Mammary epithelial cell (primary cell): ENCODE measurements at regions not wholly inside any gene's neighbourhood (a gene's known extent, or its start where the extent isn't known, plus 50 kb on each side); places are given as distances from the start of the nearest gene placed in this dataset.

Experiments used
- CTCF ChIP-seq, 2 donors: IDR thresholded peaks in 1 of 2; conservative IDR thresholded peaks in 1 of 2; 2 replicates each; pipeline ENCODE4 v1.5.1; 2011 to 2012; ENCODE audit warnings: inconsistent platforms in 2 of 2, low read length in 2 of 2, mild to moderate bottlenecking in 2 of 2, control low read depth in 1 of 2, low read depth in 1 of 2; ENCODE audit not compliant: insufficient read depth in 1 of 2; ENCODE audit errors: extremely low read depth in 1 of 2
- EZH2 ChIP-seq: IDR thresholded peaks from 2 replicates; pipeline ENCODE4 v1.6.1; 2012; ENCODE audit warnings: low read length, inconsistent platforms, borderline replicate concordance

DNA sequence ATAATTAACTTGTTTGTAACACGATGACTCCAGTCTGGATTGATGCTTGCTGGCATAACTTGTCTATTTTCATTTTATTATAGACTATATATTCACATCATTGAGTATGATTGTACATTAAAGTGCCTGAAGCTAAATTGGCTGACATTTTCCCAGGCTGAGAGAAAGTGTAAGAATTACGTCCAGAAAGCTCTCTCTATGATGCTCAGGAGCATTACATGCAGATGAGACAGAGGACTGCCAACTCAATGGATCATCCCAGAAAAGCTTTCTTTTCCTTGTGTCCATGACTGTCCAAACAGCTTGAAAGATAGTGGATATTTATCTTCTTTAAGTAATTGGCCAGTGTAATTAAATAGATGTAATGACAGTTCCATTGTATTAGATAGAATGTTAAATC is 1372.2 kb upstream of the TMEFF2 start:
- TF ChIP-seq CTCF (conservative IDR thresholded peaks at IDR 0.05 in 1 of 2, IDR thresholded peaks at IDR 0.05 in 1 of 2; ENCODE audit: extremely low read depth in 1 of 2, insufficient read depth in 1 of 2, low read depth in 1 of 2, low read length in 2 of 2) (no peak), EZH2 (no peak)
